HG03135 (cell line): ENCODE measurements at regions not wholly inside any gene's neighbourhood (a gene's known extent, or its start where the extent isn't known, plus 50 kb on each side); places are given as distances from the start of the nearest gene placed in this dataset.
A peak's percentile ranks its signal among the peaks of the same experiment; 100 is the strongest.

Source experiments
- ATAC-seq: cut with Tn5 transposase; IDR thresholded peaks from one replicate; pipeline ENCODE4 v1.9.1; 2021; ENCODE audit warnings: mild to moderate bottlenecking, moderate library complexity; ENCODE audit not compliant: unreplicated experiment

- ATAC-seq, result no peak
These were observed 918.3 kb upstream of the MAP3K7 start for GRCh38 chr6:91505199-91505598.

GRCh38 chr6:91501930-91502329, 915.1 kb upstream of the MAP3K7 start:
- no peak for ATAC-seq

- no peak for ATAC-seq
These were observed 913.9 kb upstream of the MAP3K7 start for GRCh38 chr6:91500689-91501303.

- ATAC-seq, result no peak
These were observed 911.7 kb upstream of the MAP3K7 start for GRCh38 chr6:91498576-91498975.

GRCh38 chr6:91497770-91498169, 910.9 kb upstream of the MAP3K7 start:
- no peak for ATAC-seq

GRCh38 chr6:91490671-91491301, 903.9 kb upstream of the MAP3K7 start:
- ATAC-seq, result no peak

GRCh38 chr6:91487696-91488392, 901.0 kb upstream of the MAP3K7 start:
- no peak for ATAC-seq

- no peak for ATAC-seq
These were observed 899.3 kb upstream of the MAP3K7 start for GRCh38 chr6:91486200-91486599.

GRCh38 chr6:91485047-91485446, 898.2 kb upstream of the MAP3K7 start:
- no peak for ATAC-seq

GRCh38 chr6:91483415-91484105, 896.7 kb upstream of the MAP3K7 start:
- ATAC-seq, result peak; percentile 41

GRCh38 chr6:91482498-91482897, 895.6 kb upstream of the MAP3K7 start:
- ATAC-seq, result peak; percentile 69

GRCh38 chr6:91480402-91480801, 893.5 kb upstream of the MAP3K7 start:
- no peak for ATAC-seq

- no peak for ATAC-seq
These were observed 890.8 kb upstream of the MAP3K7 start for GRCh38 chr6:91477688-91478087.

GRCh38 chr6:91476000-91476399, 889.1 kb upstream of the MAP3K7 start:
- peak; percentile 66 for ATAC-seq

- no peak for ATAC-seq
These were observed 878.5 kb upstream of the MAP3K7 start for GRCh38 chr6:91465393-91465792.

- no peak for ATAC-seq
These were observed 877.8 kb upstream of the MAP3K7 start for GRCh38 chr6:91464718-91465117.

- ATAC-seq, result peak; percentile 83
These were observed 877.3 kb upstream of the MAP3K7 start for GRCh38 chr6:91464201-91464600.

- no peak for ATAC-seq
These were observed 875.4 kb upstream of the MAP3K7 start for GRCh38 chr6:91462241-91462640.

- ATAC-seq, result no peak
These were observed 866.5 kb upstream of the MAP3K7 start for GRCh38 chr6:91453224-91453878.

GRCh38 chr6:91449539-91449938, 862.7 kb upstream of the MAP3K7 start:
- no peak for ATAC-seq
